GM12891 (cell line): ENCODE measurements at regions not wholly inside any gene's neighbourhood (a gene's known extent, or its start where the extent isn't known, plus 50 kb on each side); places are given as distances from the start of the nearest gene placed in this dataset.

Source experiments
- PAX5 ChIP-seq: IDR thresholded peaks from 2 replicates; pipeline ENCODE4 v1.6.1; 2011; ENCODE audit warnings: low read length, moderate library complexity, mild to moderate bottlenecking; ENCODE audit not compliant: insufficient read depth, severe bottlenecking
- POLR2A ChIP-seq: IDR thresholded peaks from 2 replicates; pipeline ENCODE4 v1.6.1; 2011; ENCODE audit warnings: low read depth, low read length, control low read depth
- POLR2AphosphoS5 ChIP-seq: IDR thresholded peaks from 2 replicates; pipeline ENCODE4 v1.6.1; 2011; ENCODE audit warnings: low read depth, low read length, control low read depth
- SPI1 ChIP-seq: IDR thresholded peaks from 2 replicates; pipeline ENCODE4 v1.6.1; 2011; ENCODE audit warnings: low read depth, low read length, control low read depth
- TAF1 ChIP-seq: IDR thresholded peaks from 2 replicates; pipeline ENCODE4 v1.6.1; 2011; ENCODE audit warnings: low read depth, low read length, control low read depth

DNA sequence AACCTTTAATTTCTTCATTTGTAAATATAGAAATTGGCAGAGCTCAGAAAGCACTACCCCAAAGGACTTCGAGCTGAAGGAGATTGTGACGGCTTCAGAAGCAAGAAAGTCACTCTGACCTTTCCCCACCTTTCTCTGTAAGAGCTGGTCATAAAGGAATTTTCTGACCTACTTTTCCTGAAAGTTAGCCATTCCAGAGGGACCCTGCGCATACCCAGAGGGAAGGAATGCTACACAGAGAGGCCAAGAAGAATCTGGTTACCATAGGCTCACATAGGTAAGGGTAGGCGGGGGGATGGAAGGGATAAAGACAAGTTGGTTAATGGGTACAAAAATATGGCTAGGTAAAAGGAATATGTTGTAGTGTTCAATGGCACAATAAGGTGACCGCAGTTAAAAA, 1080.3 kb downstream of the ZPLD1 start:
- TF ChIP-seq POLR2AphosphoS5 (no peak), POLR2A (no peak), SPI1 (no peak), TAF1 (no peak), PAX5 (no peak)
